ENCODE measurements at regions not wholly inside any gene's neighbourhood (a gene's known extent, or its start where the extent isn't known, plus 50 kb on each side); places are given as distances from the start of the nearest gene placed in this dataset.

GRCh38 chr2:104584393-104584792 is 269.5 kb upstream of the POU3F3 start:
- TF ChIP-seq CTCF (IDR thresholded peaks at IDR 0.05) (no peak), POLR2A (IDR thresholded peaks at IDR 0.05) (no peak)
- intact Hi-C loops (cut with DNase I) = no loop called here
- no peaks in the 10 kb centered on the region for H3K27me3 ChIP-seq
- ATAC-seq (no peak), DNase-seq (no peak)
- H3K36me3 ChIP-seq = no peaks in the 10 kb centered on the region
- H3K27ac ChIP-seq = no peak overlapping the region
- 38% methylated on average over 4 of the region's 4 CpGs for WGBS (ENCODE audit: insufficient coverage, low coverage, low lambda C conversion rate, missing lambda C conversion rate)
- no peaks in the 10 kb centered on the region for H3K4me1 ChIP-seq
- no peaks in the 10 kb centered on the region for H3K9me3 ChIP-seq
- H3K4me3 ChIP-seq = no peak overlapping the region

GRCh38 chr2:104595576-104595975 is 258.3 kb upstream of the POU3F3 start:
- ATAC-seq = no peak
- intact Hi-C loops (cut with DNase I) = no loop called here
- TF ChIP-seq CTCF (IDR thresholded peaks at IDR 0.05) = no peak
- TF ChIP-seq POLR2A (IDR thresholded peaks at IDR 0.05) = no peak

DNA sequence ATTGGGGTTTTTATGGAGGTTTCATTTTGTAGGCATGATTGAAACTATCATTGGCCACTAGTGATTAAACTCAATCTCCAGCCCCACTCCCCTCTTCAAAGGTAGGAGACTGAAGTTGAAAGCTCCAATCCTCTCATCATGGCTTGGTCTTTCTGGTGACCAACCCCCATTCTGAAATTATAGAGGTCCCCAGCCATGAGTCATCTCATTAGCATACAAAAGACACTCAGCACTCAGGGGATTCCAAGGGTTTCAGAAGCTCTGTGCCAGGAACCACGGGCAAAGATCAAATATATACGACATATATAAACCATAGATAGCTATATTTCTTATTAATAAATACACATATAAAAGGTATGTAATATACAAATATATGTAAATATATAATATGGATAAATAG is 256.0 kb upstream of the POU3F3 start:
- DNase-seq (no peak), ATAC-seq (no peak)
- Histone ChIP-seq H3K9me3 (no peaks in the 10 kb centered on the region), H3K4me1 (no peaks in the 10 kb centered on the region), H3K4me3 (no peak overlapping the region), H3K36me3 (no peaks in the 10 kb centered on the region), H3K27ac (no peak overlapping the region), H3K27me3 (no peaks in the 10 kb centered on the region)
- 64% methylated on average over 2 of the region's 2 CpGs for WGBS (ENCODE audit: insufficient coverage, low coverage, low lambda C conversion rate, missing lambda C conversion rate)
- intact Hi-C loops (cut with DNase I) = no loop called here
- no peak for TF ChIP-seq POLR2A (IDR thresholded peaks at IDR 0.05)
- no peak for TF ChIP-seq CTCF (IDR thresholded peaks at IDR 0.05)

More at GRCh38 chr2:104595576-104595975, 258.3 kb upstream of the POU3F3 start:
- H3K27ac ChIP-seq = no peak overlapping the region
- DNase-seq = no peak
- no peaks in the 10 kb centered on the region for H3K9me3 ChIP-seq
- no peak overlapping the region for H3K4me3 ChIP-seq
- 75% methylated on average over 2 of the region's 3 CpGs for WGBS (ENCODE audit: insufficient coverage, low coverage, low lambda C conversion rate, missing lambda C conversion rate)
- no peaks in the 10 kb centered on the region for H3K4me1 ChIP-seq
- no peaks in the 10 kb centered on the region for H3K27me3 ChIP-seq
- H3K36me3 ChIP-seq = no peaks in the 10 kb centered on the region

GRCh38 chr2:104598636-104599035 is 255.3 kb upstream of the POU3F3 start:
- no peak overlapping the region for H3K27ac ChIP-seq
- WGBS (ENCODE audit: insufficient coverage, low coverage, low lambda C conversion rate, missing lambda C conversion rate) = 73% methylated on average over 6 of the region's 6 CpGs
- ATAC-seq (no peak), DNase-seq (no peak)
- H3K9me3 ChIP-seq = no peaks in the 10 kb centered on the region
- no peaks in the 10 kb centered on the region for H3K27me3 ChIP-seq
- TF ChIP-seq CTCF (IDR thresholded peaks at IDR 0.05) (no peak), POLR2A (IDR thresholded peaks at IDR 0.05) (no peak)
- no peak overlapping the region for H3K4me3 ChIP-seq
- H3K4me1 ChIP-seq = no peaks in the 10 kb centered on the region
- intact Hi-C loops (cut with DNase I) = no loop called here
- no peaks in the 10 kb centered on the region for H3K36me3 ChIP-seq
